HG02678 (cell line): ENCODE measurements at regions not wholly inside any gene's neighbourhood (a gene's known extent, or its start where the extent isn't known, plus 50 kb on each side); places are given as distances from the start of the nearest gene placed in this dataset.

Source experiments
- ATAC-seq: cut with Tn5 transposase; IDR thresholded peaks from one replicate; pipeline ENCODE4 v1.9.1; 2021; ENCODE audit warnings: mild to moderate bottlenecking, moderate library complexity; ENCODE audit not compliant: unreplicated experiment

GRCh38 chr1:29718791-29719190 is 482.5 kb downstream of the PTPRU start:
- no peak for ATAC-seq

- no peak for ATAC-seq
Observed at GRCh38 chr1:29716306-29716705, 480.0 kb downstream of the PTPRU start.

- ATAC-seq = no peak
Observed at GRCh38 chr1:29713857-29714256, 477.5 kb downstream of the PTPRU start.

- ATAC-seq = no peak
Observed at GRCh38 chr1:29712801-29713200, 476.5 kb downstream of the PTPRU start.

GRCh38 chr1:29712284-29712651 is 475.9 kb downstream of the PTPRU start:
- no peak for ATAC-seq

GRCh38 chr1:29711582-29712283 is 475.4 kb downstream of the PTPRU start:
- ATAC-seq = no peak

GRCh38 chr1:29709704-29710280 is 473.5 kb downstream of the PTPRU start:
- no peak for ATAC-seq

- no peak for ATAC-seq
Observed at GRCh38 chr1:29708796-29709703, 472.7 kb downstream of the PTPRU start.

- no peak for ATAC-seq
Observed at GRCh38 chr1:29708381-29708780, 472.1 kb downstream of the PTPRU start.

GRCh38 chr1:29707796-29708195 is 471.5 kb downstream of the PTPRU start:
- ATAC-seq = no peak

- peak; percentile 46 for ATAC-seq
Observed at GRCh38 chr1:29706936-29707335, 470.6 kb downstream of the PTPRU start.

- ATAC-seq = no peak
Observed at GRCh38 chr1:29704430-29704829, 468.1 kb downstream of the PTPRU start.

- no peak for ATAC-seq
Observed at GRCh38 chr1:29703596-29704370, 467.5 kb downstream of the PTPRU start.

- no peak for ATAC-seq
Observed at GRCh38 chr1:29700491-29700890, 464.2 kb downstream of the PTPRU start.

- no peak for ATAC-seq
Observed at GRCh38 chr1:29698626-29699025, 462.3 kb downstream of the PTPRU start.

GRCh38 chr1:29698033-29698432 is 461.7 kb downstream of the PTPRU start:
- ATAC-seq = no peak

GRCh38 chr1:29697391-29697780 is 461.1 kb downstream of the PTPRU start:
- no peak for ATAC-seq

GRCh38 chr1:29696656-29697390 is 460.5 kb downstream of the PTPRU start:
- no peak for ATAC-seq

GRCh38 chr1:29695803-29696202 is 459.5 kb downstream of the PTPRU start:
- ATAC-seq = no peak

GRCh38 chr1:29695036-29695435 is 458.7 kb downstream of the PTPRU start:
- ATAC-seq = no peak
